ENCODE measurements at regions not wholly inside any gene's neighbourhood (a gene's known extent, or its start where the extent isn't known, plus 50 kb on each side); places are given as distances from the start of the nearest gene placed in this dataset.

DNA sequence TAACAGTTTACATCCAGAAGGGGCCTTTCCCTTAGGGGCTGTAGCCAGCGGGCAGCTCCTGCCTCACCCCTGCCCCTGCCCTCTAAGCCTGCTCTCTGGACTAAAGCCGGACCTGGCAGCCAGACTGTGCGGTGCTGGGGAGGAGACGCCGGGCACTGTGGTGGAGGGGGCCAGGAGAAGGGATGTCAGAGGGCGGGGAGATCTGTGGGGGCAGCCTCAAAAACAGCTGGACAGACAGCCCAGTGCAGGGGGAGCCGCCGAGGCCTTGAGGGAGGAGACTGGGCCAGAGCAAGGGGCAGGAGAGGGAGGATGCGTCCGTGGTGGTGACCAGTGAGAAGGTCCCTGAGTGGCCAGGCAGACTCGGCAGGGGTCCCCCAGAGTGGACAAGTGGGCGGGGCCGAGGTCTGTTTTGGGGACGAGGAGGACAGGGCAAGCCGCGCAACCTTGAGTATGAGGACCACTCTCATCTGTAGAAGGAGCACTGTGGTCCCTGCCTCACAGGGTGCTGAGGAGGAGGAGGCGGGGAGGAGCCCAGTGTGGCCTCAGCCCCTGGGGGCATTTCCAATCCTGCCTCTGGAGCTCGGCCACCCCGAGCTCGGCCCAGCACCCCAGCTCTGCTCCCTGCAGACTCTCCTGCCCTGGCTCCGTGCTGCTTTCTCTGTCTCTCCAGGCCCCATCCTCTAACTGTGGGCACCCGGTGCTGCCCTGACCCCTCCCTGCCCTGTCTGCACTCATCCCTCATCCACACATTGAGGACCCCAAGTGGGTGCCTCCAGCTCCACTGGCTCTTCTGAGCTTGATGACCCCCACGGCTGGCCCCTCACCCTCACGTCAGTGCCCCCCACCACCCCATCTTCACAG lies 59.2 kb upstream of the NKX1-1 start:
- Mint-ChIP-seq H3K27ac (no peak overlapping the region), H3K9me3 (peaks cover 12% of the 10 kb centered on the region), H3K4me1 (ENCODE audit: low read depth) (no peaks in the 10 kb centered on the region), H3K27me3 (peaks cover 16% of the 10 kb centered on the region), H3K4me3 (no peak overlapping the region), H3K36me3 (ENCODE audit: low read depth) (no peaks in the 10 kb centered on the region)
- DNase-seq (no peak), ATAC-seq (no peak)
- intact Hi-C loops (cut with micrococcal nuclease), result no loop called here
- CTCF ChIA-PET, result no interaction called here
- TF ChIP-seq, protein P1, sequence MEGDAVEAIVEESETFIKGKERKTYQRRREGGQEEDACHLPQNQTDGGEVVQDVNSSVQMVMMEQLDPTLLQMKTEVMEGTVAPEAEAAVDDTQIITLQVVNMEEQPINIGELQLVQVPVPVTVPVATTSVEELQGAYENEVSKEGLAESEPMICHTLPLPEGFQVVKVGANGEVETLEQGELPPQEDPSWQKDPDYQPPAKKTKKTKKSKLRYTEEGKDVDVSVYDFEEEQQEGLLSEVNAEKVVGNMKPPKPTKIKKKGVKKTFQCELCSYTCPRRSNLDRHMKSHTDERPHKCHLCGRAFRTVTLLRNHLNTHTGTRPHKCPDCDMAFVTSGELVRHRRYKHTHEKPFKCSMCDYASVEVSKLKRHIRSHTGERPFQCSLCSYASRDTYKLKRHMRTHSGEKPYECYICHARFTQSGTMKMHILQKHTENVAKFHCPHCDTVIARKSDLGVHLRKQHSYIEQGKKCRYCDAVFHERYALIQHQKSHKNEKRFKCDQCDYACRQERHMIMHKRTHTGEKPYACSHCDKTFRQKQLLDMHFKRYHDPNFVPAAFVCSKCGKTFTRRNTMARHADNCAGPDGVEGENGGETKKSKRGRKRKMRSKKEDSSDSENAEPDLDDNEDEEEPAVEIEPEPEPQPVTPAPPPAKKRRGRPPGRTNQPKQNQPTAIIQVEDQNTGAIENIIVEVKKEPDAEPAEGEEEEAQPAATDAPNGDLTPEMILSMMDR (IDR thresholded peaks at IDR 0.05), result no peak
- POLR2A ChIA-PET, result no interaction called here

DNA sequence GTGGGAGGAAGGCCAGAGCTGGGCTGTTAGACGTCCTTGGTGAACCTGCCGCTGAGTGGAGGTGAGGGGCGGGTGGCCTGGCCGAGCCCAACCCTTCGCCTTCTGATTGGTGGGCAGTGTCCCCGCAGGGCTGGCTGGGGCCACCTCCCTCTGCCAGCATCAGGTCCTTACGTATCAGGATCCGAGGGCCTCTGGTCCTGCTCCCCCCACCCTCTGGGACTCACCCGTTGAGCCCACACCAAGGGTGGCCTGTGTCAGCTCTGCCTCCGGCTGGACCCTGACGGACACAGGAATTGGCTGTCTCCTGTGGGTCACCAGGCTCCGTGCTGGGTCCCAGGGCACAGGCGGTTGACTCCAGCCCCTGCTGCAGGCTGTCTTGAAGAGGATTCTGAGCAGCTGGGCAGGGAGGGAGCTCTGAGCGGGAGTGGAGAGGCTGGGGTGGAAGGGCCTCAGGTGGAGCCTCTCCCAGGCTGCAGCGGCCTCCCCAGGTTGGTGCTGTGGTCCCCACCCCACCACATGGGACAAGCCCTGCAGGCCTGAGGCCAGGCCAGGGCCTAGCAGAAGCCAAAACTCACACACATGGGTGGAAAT lies 58.4 kb upstream of the NKX1-1 start:
- intact Hi-C loops (cut with micrococcal nuclease), result no loop called here
- H3K27ac Mint-ChIP-seq, result no peak overlapping the region
- no peak for DNase-seq
- TF ChIP-seq, protein P1 (IDR thresholded peaks at IDR 0.05), result no peak
- CTCF ChIA-PET, result no interaction called here
- H3K27me3 Mint-ChIP-seq, result peaks cover 20% of the 10 kb centered on the region
- H3K4me3 Mint-ChIP-seq, result no peak overlapping the region
- POLR2A ChIA-PET, result no interaction called here
- ATAC-seq, result no peak
- no peaks in the 10 kb centered on the region for H3K4me1 Mint-ChIP-seq (ENCODE audit: low read depth)
- no peaks in the 10 kb centered on the region for H3K36me3 Mint-ChIP-seq (ENCODE audit: low read depth)
- H3K9me3 Mint-ChIP-seq, result peaks cover 12% of the 10 kb centered on the region

DNA sequence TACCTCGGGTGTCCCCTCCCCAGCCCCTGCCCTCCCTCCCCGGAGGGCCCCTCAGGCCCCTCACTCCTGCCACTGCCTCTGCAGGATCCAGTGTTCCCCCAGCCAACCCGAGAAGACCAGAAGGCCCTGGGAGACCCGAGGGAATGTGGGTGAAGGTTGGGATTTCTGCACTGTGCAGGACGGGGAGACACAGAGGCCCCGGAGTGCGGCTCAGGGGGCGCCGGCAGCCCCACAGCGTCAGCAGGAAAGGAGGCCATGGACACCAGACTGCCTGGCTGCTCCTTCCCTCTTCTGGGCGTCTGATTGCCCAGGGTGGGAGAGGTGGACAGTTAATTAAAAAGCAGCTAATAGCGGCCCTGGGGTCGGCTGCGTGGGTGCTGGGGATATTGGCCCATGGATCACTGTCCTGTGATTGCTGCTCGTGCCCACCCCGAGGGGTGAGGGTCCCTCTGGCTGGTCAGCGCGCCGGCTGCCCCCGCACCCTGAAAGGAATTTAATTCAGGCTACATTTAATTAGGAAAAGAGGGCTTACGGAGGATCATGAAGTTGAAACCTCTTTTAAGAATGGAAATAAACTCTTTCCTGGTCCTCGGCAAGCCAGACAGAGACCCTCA lies 57.8 kb upstream of the NKX1-1 start:
- TF ChIP-seq, protein P1 (IDR thresholded peaks at IDR 0.05), result no peak
- Mint-ChIP-seq H3K4me3 (no peak overlapping the region), H3K27me3 (peaks cover 20% of the 10 kb centered on the region), H3K4me1 (ENCODE audit: low read depth) (no peaks in the 10 kb centered on the region), H3K9me3 (peaks cover 12% of the 10 kb centered on the region), H3K36me3 (ENCODE audit: low read depth) (no peaks in the 10 kb centered on the region), H3K27ac (no peak overlapping the region)
- no peak for ATAC-seq
- POLR2A ChIA-PET, result no interaction called here
- DNase-seq, result no peak
- CTCF ChIA-PET, result no interaction called here
- intact Hi-C loops (cut with micrococcal nuclease), result no loop called here

DNA sequence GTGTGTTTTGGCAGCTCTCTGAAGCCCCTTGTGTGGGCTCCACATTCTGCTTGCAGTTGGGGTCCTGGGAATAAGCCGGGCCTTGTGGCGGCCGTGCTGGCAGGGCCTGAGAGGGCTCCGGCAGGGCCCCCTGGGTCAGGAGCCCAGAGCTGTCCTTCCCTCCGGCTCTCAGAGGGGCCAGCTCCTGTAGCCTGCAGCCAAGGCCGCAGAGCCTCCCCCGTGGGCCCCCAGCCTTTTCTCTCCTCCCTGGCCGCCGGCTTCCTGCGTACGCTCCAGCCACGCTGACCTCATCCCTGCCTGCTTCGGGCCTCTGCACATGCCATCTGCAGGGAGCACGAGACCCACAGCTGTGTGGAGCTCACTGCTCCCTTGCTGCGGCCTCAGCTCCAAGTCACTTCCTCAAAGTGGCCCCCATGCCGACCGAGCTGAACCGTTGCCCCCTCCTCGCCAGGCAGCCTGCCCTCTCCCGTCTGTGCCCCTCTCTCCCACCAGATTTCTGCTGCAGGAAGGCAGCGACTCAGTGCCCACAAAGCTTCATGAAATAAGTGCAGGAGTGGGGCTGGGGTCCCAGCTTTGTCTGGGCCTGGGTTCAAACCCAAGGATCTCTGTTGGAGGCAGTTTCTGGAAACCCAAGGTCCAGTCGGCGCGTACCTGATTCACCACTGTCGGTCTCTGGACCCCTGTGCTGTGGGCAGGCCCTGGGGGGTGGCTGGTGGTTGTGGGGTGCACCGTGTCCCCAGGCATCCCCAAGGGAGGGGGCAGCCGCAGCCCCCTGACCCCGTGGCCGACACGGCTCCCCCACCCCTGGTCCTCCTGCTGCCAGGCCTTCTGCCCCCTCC lies 57.1 kb upstream of the NKX1-1 start:
- CTCF ChIA-PET, result no interaction called here
- no peak for DNase-seq

More for the DNA sequence above, 57.1 kb upstream of the NKX1-1 start:
- Mint-ChIP-seq H3K4me1 (ENCODE audit: low read depth) (no peaks in the 10 kb centered on the region), H3K36me3 (ENCODE audit: low read depth) (no peaks in the 10 kb centered on the region), H3K9me3 (peaks cover 10% of the 10 kb centered on the region), H3K4me3 (no peak overlapping the region), H3K27me3 (peaks cover 22% of the 10 kb centered on the region), H3K27ac (no peak overlapping the region)
- intact Hi-C loops (cut with micrococcal nuclease), result no loop called here
- POLR2A ChIA-PET, result no interaction called here
- no peak for ATAC-seq
- TF ChIP-seq, protein P1 (IDR thresholded peaks at IDR 0.05), result no peak

All from activated CD8-positive, alpha-beta T cell treated with anti-CD3 and anti-CD28 coated beads for 36 hours (primary cell).